Prostate gland (tissue), 2 donors: ENCODE measurements at regions not wholly inside any gene's neighbourhood (a gene's known extent, or its start where the extent isn't known, plus 50 kb on each side); places are given as distances from the start of the nearest gene placed in this dataset.

Source experiments
- CTCF ChIP-seq, 4 experiments: fragments of 200-600 bp in 2 of 4; fragments of 450-650 bp in 2 of 4; sonication (generic) in 2 of 4; IDR thresholded peaks; 1 replicate in 3 of 4; 2 replicates in 1 of 4; pipeline ENCODE4 v1.5.1; 2016 to 2019; ENCODE audit warnings: antibody characterized with exemption in 4 of 4, mild to moderate bottlenecking in 2 of 4, moderate library complexity in 2 of 4
- POLR2A ChIP-seq: fragments of 450-650 bp; IDR thresholded peaks from one replicate; pipeline ENCODE4 v1.6.1; 2016; ENCODE audit warnings: antibody characterized with exemption, mild to moderate bottlenecking

- TF ChIP-seq POLR2A (no peak), CTCF (IDR thresholded peaks at IDR 0.05) (no peak)
These were observed 542.7 kb downstream of the BRD1 start for GRCh38 chr22:49284931-49285330.
